PFSK-1 (cell line): ENCODE measurements at regions not wholly inside any gene's neighbourhood (a gene's known extent, or its start where the extent isn't known, plus 50 kb on each side); places are given as distances from the start of the nearest gene placed in this dataset.

Experiments used
- POLR2AphosphoS5 ChIP-seq: IDR thresholded peaks from 2 replicates; pipeline ENCODE4 v1.6.1; 2012; ENCODE audit warnings: low read depth, mild to moderate bottlenecking, control low read depth, low read length, moderate library complexity
- TAF1 ChIP-seq: IDR thresholded peaks from 2 replicates; pipeline ENCODE4 v1.6.1; 2012; ENCODE audit warnings: low read length, control low read depth, borderline replicate concordance; ENCODE audit not compliant: insufficient read depth
- TF ChIP-seq, protein P1 (sequence below), 2 experiments: IDR thresholded peaks; 2 replicates each; pipeline versions ENCODE4 v1.6.1 to v1.8.0; 2011 to 2012; ENCODE audit warnings: low read depth in 2 of 2, low read length in 2 of 2, control low read depth in 1 of 2, inconsistent platforms in 1 of 2, mild to moderate bottlenecking in 1 of 2, moderate library complexity in 1 of 2; ENCODE audit not compliant: insufficient read depth in 1 of 2

GRCh38 chr6:105536961-105537360 lies 134.1 kb upstream of the PREP start:
- TF ChIP-seq, protein P1, sequence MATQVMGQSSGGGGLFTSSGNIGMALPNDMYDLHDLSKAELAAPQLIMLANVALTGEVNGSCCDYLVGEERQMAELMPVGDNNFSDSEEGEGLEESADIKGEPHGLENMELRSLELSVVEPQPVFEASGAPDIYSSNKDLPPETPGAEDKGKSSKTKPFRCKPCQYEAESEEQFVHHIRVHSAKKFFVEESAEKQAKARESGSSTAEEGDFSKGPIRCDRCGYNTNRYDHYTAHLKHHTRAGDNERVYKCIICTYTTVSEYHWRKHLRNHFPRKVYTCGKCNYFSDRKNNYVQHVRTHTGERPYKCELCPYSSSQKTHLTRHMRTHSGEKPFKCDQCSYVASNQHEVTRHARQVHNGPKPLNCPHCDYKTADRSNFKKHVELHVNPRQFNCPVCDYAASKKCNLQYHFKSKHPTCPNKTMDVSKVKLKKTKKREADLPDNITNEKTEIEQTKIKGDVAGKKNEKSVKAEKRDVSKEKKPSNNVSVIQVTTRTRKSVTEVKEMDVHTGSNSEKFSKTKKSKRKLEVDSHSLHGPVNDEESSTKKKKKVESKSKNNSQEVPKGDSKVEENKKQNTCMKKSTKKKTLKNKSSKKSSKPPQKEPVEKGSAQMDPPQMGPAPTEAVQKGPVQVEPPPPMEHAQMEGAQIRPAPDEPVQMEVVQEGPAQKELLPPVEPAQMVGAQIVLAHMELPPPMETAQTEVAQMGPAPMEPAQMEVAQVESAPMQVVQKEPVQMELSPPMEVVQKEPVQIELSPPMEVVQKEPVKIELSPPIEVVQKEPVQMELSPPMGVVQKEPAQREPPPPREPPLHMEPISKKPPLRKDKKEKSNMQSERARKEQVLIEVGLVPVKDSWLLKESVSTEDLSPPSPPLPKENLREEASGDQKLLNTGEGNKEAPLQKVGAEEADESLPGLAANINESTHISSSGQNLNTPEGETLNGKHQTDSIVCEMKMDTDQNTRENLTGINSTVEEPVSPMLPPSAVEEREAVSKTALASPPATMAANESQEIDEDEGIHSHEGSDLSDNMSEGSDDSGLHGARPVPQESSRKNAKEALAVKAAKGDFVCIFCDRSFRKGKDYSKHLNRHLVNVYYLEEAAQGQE (IDR thresholded peaks at IDR 0.05; ENCODE audit: insufficient read depth in 1 of 2, low read depth in 2 of 2, low read length in 2 of 2): no peak
- TF ChIP-seq POLR2AphosphoS5 (no peak), TAF1 (no peak)
